NCI-H2196 (cell line): ENCODE measurements at regions not wholly inside any gene's neighbourhood (a gene's known extent, or its start where the extent isn't known, plus 50 kb on each side); places are given as distances from the start of the nearest gene placed in this dataset.

Source experiments
- DNase-seq: peaks from one replicate; lab custom pipeline; 2025; ENCODE audit not compliant: unreplicated experiment; lab: John Stamatoyannopoulos, UW

- no peak for DNase-seq
Observed at GRCh38 chr4:28354880-28355656, 1494.4 kb downstream of the STIM2 start.

GRCh38 chr4:28357990-28358389, 1497.3 kb downstream of the STIM2 start:
- no peak for DNase-seq

- DNase-seq = no peak
Observed at GRCh38 chr4:28358606-28359005, 1498.0 kb downstream of the STIM2 start.

GRCh38 chr4:28360681-28361080, 1500.0 kb downstream of the STIM2 start:
- no peak for DNase-seq

- DNase-seq = no peak
Observed at GRCh38 chr4:28362169-28362568, 1501.5 kb downstream of the STIM2 start.

- DNase-seq = no peak
Observed at GRCh38 chr4:28369499-28369898, 1508.9 kb downstream of the STIM2 start.

- DNase-seq = no peak
Observed at GRCh38 chr4:28373191-28373590, 1512.5 kb downstream of the STIM2 start.

- no peak for DNase-seq
Observed at GRCh38 chr4:28373601-28374000, 1513.0 kb downstream of the STIM2 start.

- DNase-seq = no peak
Observed at GRCh38 chr4:28378109-28378830, 1517.6 kb downstream of the STIM2 start.

GRCh38 chr4:28385801-28386200, 1525.2 kb downstream of the STIM2 start:
- DNase-seq = no peak

- DNase-seq = no peak
Observed at GRCh38 chr4:28386776-28387175, 1526.1 kb downstream of the STIM2 start.

- DNase-seq = no peak
Observed at GRCh38 chr4:28388471-28388870, 1527.8 kb downstream of the STIM2 start.

- no peak for DNase-seq
Observed at GRCh38 chr4:28391877-28392276, 1531.2 kb downstream of the STIM2 start.

- DNase-seq = no peak
Observed at GRCh38 chr4:28402751-28403150, 1542.1 kb downstream of the STIM2 start.

- no peak for DNase-seq
Observed at GRCh38 chr4:28421221-28421620, 1560.6 kb downstream of the STIM2 start.

- no peak for DNase-seq
Observed at GRCh38 chr4:28426251-28426650, 1565.6 kb downstream of the STIM2 start.

GRCh38 chr4:28427306-28428085, 1566.9 kb downstream of the STIM2 start:
- DNase-seq = no peak

- no peak for DNase-seq
Observed at GRCh38 chr4:28432348-28433025, 1571.8 kb downstream of the STIM2 start.

- no peak for DNase-seq
Observed at GRCh38 chr4:28435314-28435713, 1574.7 kb downstream of the STIM2 start.

GRCh38 chr4:28436191-28437080, 1575.8 kb downstream of the STIM2 start:
- DNase-seq = no peak
